Kidney tubule cell (primary cell): ENCODE measurements at regions not wholly inside any gene's neighbourhood (a gene's known extent, or its start where the extent isn't known, plus 50 kb on each side); places are given as distances from the start of the nearest gene placed in this dataset.
"Not testable (repeated sequence)": the region's sequence is repeated elsewhere in the genome, so short reads cannot be mapped to it uniquely, and the experiment has no call there.

ENCODE experiments used
- DNase-seq: peaks from one replicate; pipeline ENCODE4 v3.0.0-alpha.2; 2018; ENCODE audit warnings: low spot score

- no peak for DNase-seq
Observed at GRCh38 chr4:170700064-170700463, 610.3 kb upstream of the AADAT start.

- no peak for DNase-seq
Observed at GRCh38 chr4:170698334-170698733, 608.6 kb upstream of the AADAT start.

GRCh38 chr4:170697845-170698244 is 608.1 kb upstream of the AADAT start:
- DNase-seq = no peak

- DNase-seq = no peak
Observed at GRCh38 chr4:170697045-170697444, 607.3 kb upstream of the AADAT start.

- peak; percentile 28 for DNase-seq
Observed at GRCh38 chr4:170691168-170691567, 601.4 kb upstream of the AADAT start.

GRCh38 chr4:170687751-170688150 is 598.0 kb upstream of the AADAT start:
- no peak for DNase-seq

GRCh38 chr4:170685701-170686100 is 595.9 kb upstream of the AADAT start:
- DNase-seq = not testable (repeated sequence)

GRCh38 chr4:170682558-170683294 is 593.0 kb upstream of the AADAT start:
- no peak for DNase-seq

- not testable (repeated sequence) for DNase-seq
Observed at GRCh38 chr4:170682087-170682486, 592.3 kb upstream of the AADAT start.

- DNase-seq = peak; percentile 67
Observed at GRCh38 chr4:170675568-170676262, 586.0 kb upstream of the AADAT start.

GRCh38 chr4:170674176-170674575 is 584.4 kb upstream of the AADAT start:
- DNase-seq = no peak

GRCh38 chr4:170672381-170672965 is 582.7 kb upstream of the AADAT start:
- DNase-seq = peak; percentile 27

GRCh38 chr4:170671171-170671570 is 581.4 kb upstream of the AADAT start:
- DNase-seq = no peak

- DNase-seq = no peak
Observed at GRCh38 chr4:170667814-170668213, 578.1 kb upstream of the AADAT start.

GRCh38 chr4:170666909-170667308 is 577.2 kb upstream of the AADAT start:
- no peak for DNase-seq

- DNase-seq = no peak
Observed at GRCh38 chr4:170662250-170662649, 572.5 kb upstream of the AADAT start.

GRCh38 chr4:170657761-170658160 is 568.0 kb upstream of the AADAT start:
- no peak for DNase-seq

GRCh38 chr4:170656506-170656905 is 566.8 kb upstream of the AADAT start:
- DNase-seq = no peak

GRCh38 chr4:170652571-170652970 is 562.8 kb upstream of the AADAT start:
- DNase-seq = peak; percentile 10

GRCh38 chr4:170651786-170652185 is 562.0 kb upstream of the AADAT start:
- peak; percentile 5 for DNase-seq

- no peak for DNase-seq
Observed at GRCh38 chr4:170627418-170627817, 537.7 kb upstream of the AADAT start.

GRCh38 chr4:170623899-170624298 is 534.1 kb upstream of the AADAT start:
- no peak for DNase-seq

GRCh38 chr4:170610434-170610833 is 520.7 kb upstream of the AADAT start:
- no peak for DNase-seq
